WTC11 (cell line): ENCODE measurements at regions not wholly inside any gene's neighbourhood (a gene's known extent, or its start where the extent isn't known, plus 50 kb on each side); places are given as distances from the start of the nearest gene placed in this dataset.

Experiments used
- ATAC-seq: fragments of 200-7000 bp; cut with Tn5 transposase; 2 replicates; pipeline ENCODE4 v1.10.0; 2021; ENCODE audit warnings: mild to moderate bottlenecking, moderate library complexity
- CTCF ChIA-PET: fragments of 300-600 bp; sonication (Branson Sonifier 250); formaldehyde crosslinking; loops from one replicate; lab custom pipeline; 2021; ENCODE audit warnings: antibody characterized with exemption; lab: Charles Lee
- POLR2A ChIA-PET: fragments of 350-600 bp; sonication (Branson Sonifier 250); formaldehyde crosslinking; loops from one replicate; lab custom pipeline; 2021; ENCODE audit warnings: antibody characterized with exemption; lab: Charles Lee
- DNase-seq: peaks from one replicate; pipeline ENCODE4 v3.0.0; 2021; ENCODE audit warnings: low spot score
- H3K27ac Mint-ChIP-seq: 2 replicates; pipeline ENCODE4 v1.8.0; 2021; ENCODE audit warnings: mixed read lengths
- H3K27me3 Mint-ChIP-seq: 2 replicates; pipeline ENCODE4 v1.8.0; 2021; ENCODE audit warnings: low read depth, mild to moderate bottlenecking, moderate library complexity, mixed read lengths
- H3K36me3 Mint-ChIP-seq: 2 replicates; pipeline ENCODE4 v1.8.0; 2021; ENCODE audit warnings: mixed read lengths
- H3K4me1 Mint-ChIP-seq: 2 replicates; pipeline ENCODE4 v1.8.0; 2022; ENCODE audit warnings: mixed read lengths
- H3K4me3 Mint-ChIP-seq: 2 replicates; pipeline ENCODE4 v1.8.0; 2021; ENCODE audit warnings: mild to moderate bottlenecking, moderate library complexity, mixed read lengths
- H3K9me3 Mint-ChIP-seq: 2 replicates; pipeline ENCODE4 v1.8.0; 2021; ENCODE audit warnings: mixed read lengths
- ATF1 ChIP-seq: sonication (generic); formaldehyde crosslinking; IDR thresholded peaks from 2 replicates; pipeline ENCODE4 v1.8.1; 2023; ENCODE audit warnings: mild to moderate bottlenecking, moderate library complexity, missing genetic modification reagents
- CBFB ChIP-seq: sonication (generic); formaldehyde crosslinking; IDR thresholded peaks from 2 replicates; pipeline ENCODE4 v1.8.1; 2022; ENCODE audit warnings: mild to moderate bottlenecking, low read depth, missing genetic modification reagents
- CDX4 ChIP-seq: fragments of 250-450 bp; sonication (Bioruptor Pico); IDR thresholded peaks from 2 replicates; pipeline ENCODE4 v1.9.0; 2021; ENCODE audit warnings: moderate library complexity, mild to moderate bottlenecking, inconsistent platforms, borderline replicate concordance
- FOXK1 ChIP-seq: sonication (generic); formaldehyde crosslinking; IDR thresholded peaks from 2 replicates; pipeline ENCODE4 v1.8.0; 2022; ENCODE audit warnings: mild to moderate bottlenecking, moderate library complexity, missing genetic modification reagents
- GABPB1 ChIP-seq: sonication (generic); formaldehyde crosslinking; IDR thresholded peaks from 2 replicates; pipeline ENCODE4 v1.8.1; 2023; ENCODE audit warnings: mild to moderate bottlenecking, missing genetic modification reagents
- IRF2 ChIP-seq: sonication (generic); formaldehyde crosslinking; IDR thresholded peaks from 2 replicates; pipeline ENCODE4 v1.8.0; 2022; ENCODE audit warnings: low read depth, missing genetic modification reagents, borderline replicate concordance
- JAZF1 ChIP-seq: fragments of 250-450 bp; sonication (Bioruptor Pico); IDR thresholded peaks from 2 replicates; pipeline ENCODE4 v1.9.0; 2021; ENCODE audit warnings: moderate library complexity, mild to moderate bottlenecking, inconsistent platforms
- JUN ChIP-seq: sonication (generic); formaldehyde crosslinking; IDR thresholded peaks from 2 replicates; pipeline ENCODE4 v1.8.0; 2023; ENCODE audit warnings: mild to moderate bottlenecking, missing genetic modification reagents
- MLX ChIP-seq: sonication (generic); formaldehyde crosslinking; IDR thresholded peaks from 2 replicates; pipeline ENCODE4 v1.8.1; 2023; ENCODE audit warnings: mild to moderate bottlenecking, missing genetic modification reagents, moderate library complexity
- MXD4 ChIP-seq: fragments of 250-450 bp; sonication (Bioruptor Pico); IDR thresholded peaks from 2 replicates; pipeline ENCODE4 v1.8.0; 2021; ENCODE audit warnings: mild to moderate bottlenecking, moderate library complexity, borderline replicate concordance
- MYBL2 ChIP-seq: sonication (generic); formaldehyde crosslinking; IDR thresholded peaks from 2 replicates; pipeline ENCODE4 v1.8.1; 2023; ENCODE audit warnings: mild to moderate bottlenecking, moderate library complexity, missing genetic modification reagents
- NFE2L1 ChIP-seq: sonication (generic); formaldehyde crosslinking; IDR thresholded peaks from 2 replicates; pipeline ENCODE4 v1.8.1; 2023; ENCODE audit warnings: missing genetic modification reagents
- NR1H2 ChIP-seq: sonication (generic); formaldehyde crosslinking; IDR thresholded peaks from 2 replicates; pipeline ENCODE4 v1.9.0; 2021; ENCODE audit warnings: mild to moderate bottlenecking, moderate library complexity, missing genetic modification reagents
- NR3C1 ChIP-seq: sonication (generic); formaldehyde crosslinking; conservative IDR thresholded peaks from 2 replicates; pipeline ENCODE4 v1.8.1; 2023; ENCODE audit warnings: low read depth, mild to moderate bottlenecking, missing genetic modification reagents
- ZNF121 ChIP-seq: sonication (generic); formaldehyde crosslinking; IDR thresholded peaks from 2 replicates; pipeline ENCODE4 v1.8.0; 2023; ENCODE audit warnings: missing genetic modification reagents
- ZNF512 ChIP-seq: sonication (generic); formaldehyde crosslinking; IDR thresholded peaks from 2 replicates; pipeline ENCODE4 v1.8.1; 2022; ENCODE audit warnings: missing genetic modification reagents, borderline replicate concordance
- ZNF671 ChIP-seq: fragments of 250-450 bp; sonication (Bioruptor Pico); IDR thresholded peaks from 2 replicates; pipeline ENCODE4 v1.8.0; 2021; ENCODE audit warnings: mild to moderate bottlenecking
- TF ChIP-seq, protein P1 (sequence below): fragments of 250-450 bp; sonication (Bioruptor Pico); IDR thresholded peaks from 2 replicates; pipeline ENCODE4 v1.8.0; 2021; ENCODE audit warnings: mild to moderate bottlenecking
- TF ChIP-seq, protein P2 (sequence below): sonication (generic); formaldehyde crosslinking; IDR thresholded peaks from 2 replicates; pipeline ENCODE4 v1.8.0; 2023; ENCODE audit warnings: mild to moderate bottlenecking, missing genetic modification reagents
- TF ChIP-seq, protein P3 (sequence below): sonication (generic); formaldehyde crosslinking; IDR thresholded peaks from 2 replicates; pipeline ENCODE4 v1.8.0; 2022; ENCODE audit warnings: mild to moderate bottlenecking, missing genetic modification reagents
- TF ChIP-seq, protein P4 (sequence below): sonication (generic); formaldehyde crosslinking; IDR thresholded peaks from 2 replicates; pipeline ENCODE4 v1.8.1; 2023; ENCODE audit warnings: mild to moderate bottlenecking, moderate library complexity, missing genetic modification reagents
- TF ChIP-seq, protein P5 (sequence below): fragments of 250-450 bp; sonication (Bioruptor Pico); IDR thresholded peaks from 2 replicates; pipeline ENCODE4 v1.9.0; 2021; ENCODE audit warnings: mild to moderate bottlenecking

GRCh38 chr2:142270990-142271389 lies 140.2 kb upstream of the LRP1B start:
- Mint-ChIP-seq H3K9me3 (no peaks in the 10 kb centered on the region), H3K36me3 (no peaks in the 10 kb centered on the region), H3K27me3 (no peaks in the 10 kb centered on the region), H3K27ac (no peak overlapping the region), H3K4me3 (no peak overlapping the region), H3K4me1 (no peaks in the 10 kb centered on the region)
- ChIA-PET CTCF (no interaction called here), POLR2A (no interaction called here)
- ATAC-seq (no peak), DNase-seq (no peak)
- TF ChIP-seq ZNF121 (CRISPR knock-in tag) (no peak), CBFB (no peak), MXD4 (no peak), FOXK1 (CRISPR knock-in tag) (no peak), CDX4 (CRISPR knock-in tag) (no peak), JAZF1 (CRISPR knock-in tag) (no peak), IRF2 (no peak), ZNF671 (CRISPR knock-in tag) (no peak), NR3C1 (CRISPR knock-in tag) (no peak), GABPB1 (CRISPR knock-in tag) (no peak)
- TF ChIP-seq, protein P1, sequence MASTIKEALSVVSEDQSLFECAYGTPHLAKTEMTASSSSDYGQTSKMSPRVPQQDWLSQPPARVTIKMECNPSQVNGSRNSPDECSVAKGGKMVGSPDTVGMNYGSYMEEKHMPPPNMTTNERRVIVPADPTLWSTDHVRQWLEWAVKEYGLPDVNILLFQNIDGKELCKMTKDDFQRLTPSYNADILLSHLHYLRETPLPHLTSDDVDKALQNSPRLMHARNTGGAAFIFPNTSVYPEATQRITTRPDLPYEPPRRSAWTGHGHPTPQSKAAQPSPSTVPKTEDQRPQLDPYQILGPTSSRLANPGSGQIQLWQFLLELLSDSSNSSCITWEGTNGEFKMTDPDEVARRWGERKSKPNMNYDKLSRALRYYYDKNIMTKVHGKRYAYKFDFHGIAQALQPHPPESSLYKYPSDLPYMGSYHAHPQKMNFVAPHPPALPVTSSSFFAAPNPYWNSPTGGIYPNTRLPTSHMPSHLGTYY (CRISPR knock-in tag) = no peak
- TF ChIP-seq, protein P2, sequence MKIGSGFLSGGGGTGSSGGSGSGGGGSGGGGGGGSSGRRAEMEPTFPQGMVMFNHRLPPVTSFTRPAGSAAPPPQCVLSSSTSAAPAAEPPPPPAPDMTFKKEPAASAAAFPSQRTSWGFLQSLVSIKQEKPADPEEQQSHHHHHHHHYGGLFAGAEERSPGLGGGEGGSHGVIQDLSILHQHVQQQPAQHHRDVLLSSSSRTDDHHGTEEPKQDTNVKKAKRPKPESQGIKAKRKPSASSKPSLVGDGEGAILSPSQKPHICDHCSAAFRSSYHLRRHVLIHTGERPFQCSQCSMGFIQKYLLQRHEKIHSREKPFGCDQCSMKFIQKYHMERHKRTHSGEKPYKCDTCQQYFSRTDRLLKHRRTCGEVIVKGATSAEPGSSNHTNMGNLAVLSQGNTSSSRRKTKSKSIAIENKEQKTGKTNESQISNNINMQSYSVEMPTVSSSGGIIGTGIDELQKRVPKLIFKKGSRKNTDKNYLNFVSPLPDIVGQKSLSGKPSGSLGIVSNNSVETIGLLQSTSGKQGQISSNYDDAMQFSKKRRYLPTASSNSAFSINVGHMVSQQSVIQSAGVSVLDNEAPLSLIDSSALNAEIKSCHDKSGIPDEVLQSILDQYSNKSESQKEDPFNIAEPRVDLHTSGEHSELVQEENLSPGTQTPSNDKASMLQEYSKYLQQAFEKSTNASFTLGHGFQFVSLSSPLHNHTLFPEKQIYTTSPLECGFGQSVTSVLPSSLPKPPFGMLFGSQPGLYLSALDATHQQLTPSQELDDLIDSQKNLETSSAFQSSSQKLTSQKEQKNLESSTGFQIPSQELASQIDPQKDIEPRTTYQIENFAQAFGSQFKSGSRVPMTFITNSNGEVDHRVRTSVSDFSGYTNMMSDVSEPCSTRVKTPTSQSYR (CRISPR knock-in tag) = no peak
- TF ChIP-seq, protein P3, sequence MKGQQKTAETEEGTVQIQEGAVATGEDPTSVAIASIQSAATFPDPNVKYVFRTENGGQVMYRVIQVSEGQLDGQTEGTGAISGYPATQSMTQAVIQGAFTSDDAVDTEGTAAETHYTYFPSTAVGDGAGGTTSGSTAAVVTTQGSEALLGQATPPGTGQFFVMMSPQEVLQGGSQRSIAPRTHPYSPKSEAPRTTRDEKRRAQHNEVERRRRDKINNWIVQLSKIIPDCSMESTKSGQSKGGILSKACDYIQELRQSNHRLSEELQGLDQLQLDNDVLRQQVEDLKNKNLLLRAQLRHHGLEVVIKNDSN (CRISPR knock-in tag) = no peak

GRCh38 chr2:142270291-142270690 lies 139.5 kb upstream of the LRP1B start:
- no peak overlapping the region for H3K4me3 Mint-ChIP-seq
- TF ChIP-seq MLX (no peak), ZNF512 (CRISPR knock-in tag) (no peak), JUN (CRISPR knock-in tag) (no peak), ATF1 (CRISPR knock-in tag) (no peak), NFE2L1 (no peak), NR1H2 (CRISPR knock-in tag) (no peak), MYBL2 (CRISPR knock-in tag) (no peak)
- TF ChIP-seq, protein P4, sequence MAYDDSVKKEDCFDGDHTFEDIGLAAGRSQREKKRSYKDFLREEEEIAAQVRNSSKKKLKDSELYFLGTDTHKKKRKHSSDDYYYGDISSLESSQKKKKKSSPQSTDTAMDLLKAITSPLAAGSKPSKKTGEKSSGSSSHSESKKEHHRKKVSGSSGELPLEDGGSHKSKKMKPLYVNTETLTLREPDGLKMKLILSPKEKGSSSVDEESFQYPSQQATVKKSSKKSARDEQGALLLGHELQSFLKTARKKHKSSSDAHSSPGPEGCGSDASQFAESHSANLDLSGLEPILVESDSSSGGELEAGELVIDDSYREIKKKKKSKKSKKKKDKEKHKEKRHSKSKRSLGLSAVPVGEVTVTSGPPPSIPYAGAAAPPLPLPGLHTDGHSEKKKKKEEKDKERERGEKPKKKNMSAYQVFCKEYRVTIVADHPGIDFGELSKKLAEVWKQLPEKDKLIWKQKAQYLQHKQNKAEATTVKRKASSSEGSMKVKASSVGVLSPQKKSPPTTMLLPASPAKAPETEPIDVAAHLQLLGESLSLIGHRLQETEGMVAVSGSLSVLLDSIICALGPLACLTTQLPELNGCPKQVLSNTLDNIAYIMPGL (CRISPR knock-in tag) = no peak
- TF ChIP-seq, protein P5, sequence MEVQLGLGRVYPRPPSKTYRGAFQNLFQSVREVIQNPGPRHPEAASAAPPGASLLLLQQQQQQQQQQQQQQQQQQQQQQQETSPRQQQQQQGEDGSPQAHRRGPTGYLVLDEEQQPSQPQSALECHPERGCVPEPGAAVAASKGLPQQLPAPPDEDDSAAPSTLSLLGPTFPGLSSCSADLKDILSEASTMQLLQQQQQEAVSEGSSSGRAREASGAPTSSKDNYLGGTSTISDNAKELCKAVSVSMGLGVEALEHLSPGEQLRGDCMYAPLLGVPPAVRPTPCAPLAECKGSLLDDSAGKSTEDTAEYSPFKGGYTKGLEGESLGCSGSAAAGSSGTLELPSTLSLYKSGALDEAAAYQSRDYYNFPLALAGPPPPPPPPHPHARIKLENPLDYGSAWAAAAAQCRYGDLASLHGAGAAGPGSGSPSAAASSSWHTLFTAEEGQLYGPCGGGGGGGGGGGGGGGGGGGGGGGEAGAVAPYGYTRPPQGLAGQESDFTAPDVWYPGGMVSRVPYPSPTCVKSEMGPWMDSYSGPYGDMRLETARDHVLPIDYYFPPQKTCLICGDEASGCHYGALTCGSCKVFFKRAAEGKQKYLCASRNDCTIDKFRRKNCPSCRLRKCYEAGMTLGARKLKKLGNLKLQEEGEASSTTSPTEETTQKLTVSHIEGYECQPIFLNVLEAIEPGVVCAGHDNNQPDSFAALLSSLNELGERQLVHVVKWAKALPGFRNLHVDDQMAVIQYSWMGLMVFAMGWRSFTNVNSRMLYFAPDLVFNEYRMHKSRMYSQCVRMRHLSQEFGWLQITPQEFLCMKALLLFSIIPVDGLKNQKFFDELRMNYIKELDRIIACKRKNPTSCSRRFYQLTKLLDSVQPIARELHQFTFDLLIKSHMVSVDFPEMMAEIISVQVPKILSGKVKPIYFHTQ (CRISPR knock-in tag) = no peak
- TF ChIP-seq, all 79 proteins: peak for 0
- H3K4me1 Mint-ChIP-seq = no peaks in the 10 kb centered on the region
- H3K9me3 Mint-ChIP-seq = no peaks in the 10 kb centered on the region
- no peaks in the 10 kb centered on the region for H3K27me3 Mint-ChIP-seq
- ATAC-seq (no peak), DNase-seq (no peak)
- ChIA-PET POLR2A (no interaction called here), CTCF (no interaction called here)
- H3K36me3 Mint-ChIP-seq = no peaks in the 10 kb centered on the region
- H3K27ac Mint-ChIP-seq = no peak overlapping the region
